ENCODE measurements at regions not wholly inside any gene's neighbourhood (a gene's known extent, or its start where the extent isn't known, plus 50 kb on each side); places are given as distances from the start of the nearest gene placed in this dataset.

GRCh38 chrX:84611843-84612636 is 109.8 kb upstream of the HDX start:
- no peak overlapping the region for H3K27ac ChIP-seq (ENCODE audit: low read depth, low read length, poor library complexity, severe bottlenecking)
- H3F3A ChIP-seq (ENCODE audit: insufficient read depth, low read length) = no peaks in the 10 kb centered on the region
- H3K9me3 ChIP-seq (ENCODE audit: low read length) = no peaks in the 10 kb centered on the region
- no peak overlapping the region for H3K4me3 ChIP-seq (ENCODE audit: low read depth, low read length, poor library complexity, severe bottlenecking)
- no peak overlapping the region for H3K4me2 ChIP-seq (ENCODE audit: low read length)
- no peaks in the 10 kb centered on the region for H3K4me1 ChIP-seq (ENCODE audit: insufficient read depth, low read length, severe bottlenecking)
- H4K20me1 ChIP-seq (ENCODE audit: insufficient read depth, low read length) = no peaks in the 10 kb centered on the region
- H3K9me2 ChIP-seq (ENCODE audit: low read depth, low read length) = no peaks in the 10 kb centered on the region
- no peak overlapping the region for H2AFZ ChIP-seq (ENCODE audit: low read length)
- no peaks in the 10 kb centered on the region for H3K27me3 ChIP-seq (ENCODE audit: insufficient read depth, low read length)
- no peak overlapping the region for H3K9ac ChIP-seq (ENCODE audit: low read length)
- H3K79me2 ChIP-seq (ENCODE audit: insufficient read depth, low read length) = no peaks in the 10 kb centered on the region
- no peak for TF ChIP-seq EZH2 (IDR thresholded peaks at IDR 0.05; ENCODE audit: borderline replicate concordance, low read length)
- TF ChIP-seq CTCF (IDR thresholded peaks at IDR 0.05; ENCODE audit: low read length) = no peak
- H3K36me3 ChIP-seq (ENCODE audit: insufficient read depth, low read length) = no peaks in the 10 kb centered on the region

GRCh38 chrX:84634201-84634782 is 132.0 kb upstream of the HDX start:
- Histone ChIP-seq H3K79me2 (ENCODE audit: insufficient read depth, low read length) (no peaks in the 10 kb centered on the region), H3K9ac (ENCODE audit: low read length) (no peak overlapping the region), H4K20me1 (ENCODE audit: insufficient read depth, low read length) (no peaks in the 10 kb centered on the region), H3K4me3 (ENCODE audit: low read depth, low read length, poor library complexity, severe bottlenecking) (no peak overlapping the region), H2AFZ (ENCODE audit: low read length) (no peak overlapping the region), H3K4me2 (ENCODE audit: low read length) (no peak overlapping the region), H3K9me2 (ENCODE audit: low read depth, low read length) (no peaks in the 10 kb centered on the region), H3K36me3 (ENCODE audit: insufficient read depth, low read length) (no peaks in the 10 kb centered on the region), H3K27ac (ENCODE audit: low read depth, low read length, poor library complexity, severe bottlenecking) (no peak overlapping the region), H3K4me1 (ENCODE audit: insufficient read depth, low read length, severe bottlenecking) (no peaks in the 10 kb centered on the region), H3F3A (ENCODE audit: insufficient read depth, low read length) (no peaks in the 10 kb centered on the region), H3K27me3 (ENCODE audit: insufficient read depth, low read length) (no peaks in the 10 kb centered on the region), H3K9me3 (ENCODE audit: low read length) (no peaks in the 10 kb centered on the region)
- no peak for TF ChIP-seq CTCF (IDR thresholded peaks at IDR 0.05; ENCODE audit: low read length)
- no peak for TF ChIP-seq EZH2 (IDR thresholded peaks at IDR 0.05; ENCODE audit: borderline replicate concordance, low read length)

GRCh38 chrX:84666086-84666485 is 163.8 kb upstream of the HDX start:
- Histone ChIP-seq H3K4me1 (ENCODE audit: insufficient read depth, low read length, severe bottlenecking) (no peaks in the 10 kb centered on the region), H3K27me3 (ENCODE audit: insufficient read depth, low read length) (no peaks in the 10 kb centered on the region), H3K9ac (ENCODE audit: low read length) (no peak overlapping the region), H3K27ac (ENCODE audit: low read depth, low read length, poor library complexity, severe bottlenecking) (no peak overlapping the region), H3K4me2 (ENCODE audit: low read length) (no peak overlapping the region), H3K36me3 (ENCODE audit: insufficient read depth, low read length) (no peaks in the 10 kb centered on the region), H3K79me2 (ENCODE audit: insufficient read depth, low read length) (no peaks in the 10 kb centered on the region), H3K9me2 (ENCODE audit: low read depth, low read length) (no peaks in the 10 kb centered on the region), H4K20me1 (ENCODE audit: insufficient read depth, low read length) (no peaks in the 10 kb centered on the region), H3K9me3 (ENCODE audit: low read length) (no peaks in the 10 kb centered on the region), H2AFZ (ENCODE audit: low read length) (no peak overlapping the region), H3K4me3 (ENCODE audit: low read depth, low read length, poor library complexity, severe bottlenecking) (no peak overlapping the region), H3F3A (ENCODE audit: insufficient read depth, low read length) (no peaks in the 10 kb centered on the region)
- no peak for TF ChIP-seq CTCF (IDR thresholded peaks at IDR 0.05; ENCODE audit: low read length)
- TF ChIP-seq EZH2 (IDR thresholded peaks at IDR 0.05; ENCODE audit: borderline replicate concordance, low read length) = no peak

Measured in OCI-LY1 (cell line).